Chondrocyte (in vitro differentiated cells): ENCODE measurements at regions not wholly inside any gene's neighbourhood (a gene's known extent, or its start where the extent isn't known, plus 50 kb on each side); places are given as distances from the start of the nearest gene placed in this dataset.

Source experiments
- DNase-seq: peaks from one replicate; pipeline ENCODE4 v3.0.0; 2021; ENCODE audit warnings: mixed read lengths, low spot score
- H3K27ac Mint-ChIP-seq: one replicate; pipeline ENCODE4 v1.8.0; 2021; ENCODE audit warnings: mild to moderate bottlenecking, moderate library complexity, mixed read lengths; ENCODE audit not compliant: unreplicated experiment
- H3K27me3 Mint-ChIP-seq: 2 replicates; pipeline ENCODE4 v1.8.0; 2021; ENCODE audit warnings: low read depth, mixed read lengths
- H3K36me3 Mint-ChIP-seq: 2 replicates; pipeline ENCODE4 v1.8.0; 2021; ENCODE audit warnings: low read depth, mixed read lengths
- H3K4me1 Mint-ChIP-seq: 2 replicates; pipeline ENCODE4 v1.8.0; 2021; ENCODE audit warnings: low read depth, mild to moderate bottlenecking, mixed read lengths
- H3K4me3 Mint-ChIP-seq: one replicate; pipeline ENCODE4 v1.8.0; 2021; ENCODE audit warnings: mild to moderate bottlenecking, moderate library complexity, mixed read lengths; ENCODE audit not compliant: unreplicated experiment
- H3K9me3 Mint-ChIP-seq: 2 replicates; pipeline ENCODE4 v1.8.0; 2021; ENCODE audit warnings: low read depth, mixed read lengths
- TF ChIP-seq, protein P1 (sequence below): fragments of 200-600 bp; sonication (generic); IDR thresholded peaks from 2 replicates; pipeline ENCODE4 v1.5.0; 2021; ENCODE audit warnings: antibody characterized with exemption, mild to moderate bottlenecking, moderate library complexity

- Mint-ChIP-seq H3K27ac (no peak overlapping the region), H3K4me3 (no peak overlapping the region), H3K27me3 (peaks cover 9% of the 10 kb centered on the region), H3K9me3 (peaks cover 4% of the 10 kb centered on the region), H3K4me1 (no peaks in the 10 kb centered on the region), H3K36me3 (no peaks in the 10 kb centered on the region)
- DNase-seq: no peak
- TF ChIP-seq, protein P1, sequence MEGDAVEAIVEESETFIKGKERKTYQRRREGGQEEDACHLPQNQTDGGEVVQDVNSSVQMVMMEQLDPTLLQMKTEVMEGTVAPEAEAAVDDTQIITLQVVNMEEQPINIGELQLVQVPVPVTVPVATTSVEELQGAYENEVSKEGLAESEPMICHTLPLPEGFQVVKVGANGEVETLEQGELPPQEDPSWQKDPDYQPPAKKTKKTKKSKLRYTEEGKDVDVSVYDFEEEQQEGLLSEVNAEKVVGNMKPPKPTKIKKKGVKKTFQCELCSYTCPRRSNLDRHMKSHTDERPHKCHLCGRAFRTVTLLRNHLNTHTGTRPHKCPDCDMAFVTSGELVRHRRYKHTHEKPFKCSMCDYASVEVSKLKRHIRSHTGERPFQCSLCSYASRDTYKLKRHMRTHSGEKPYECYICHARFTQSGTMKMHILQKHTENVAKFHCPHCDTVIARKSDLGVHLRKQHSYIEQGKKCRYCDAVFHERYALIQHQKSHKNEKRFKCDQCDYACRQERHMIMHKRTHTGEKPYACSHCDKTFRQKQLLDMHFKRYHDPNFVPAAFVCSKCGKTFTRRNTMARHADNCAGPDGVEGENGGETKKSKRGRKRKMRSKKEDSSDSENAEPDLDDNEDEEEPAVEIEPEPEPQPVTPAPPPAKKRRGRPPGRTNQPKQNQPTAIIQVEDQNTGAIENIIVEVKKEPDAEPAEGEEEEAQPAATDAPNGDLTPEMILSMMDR: no peak
Measured at GRCh38 chr4:85260064-85260463, 214.9 kb upstream of the ARHGAP24 start.

DNA sequence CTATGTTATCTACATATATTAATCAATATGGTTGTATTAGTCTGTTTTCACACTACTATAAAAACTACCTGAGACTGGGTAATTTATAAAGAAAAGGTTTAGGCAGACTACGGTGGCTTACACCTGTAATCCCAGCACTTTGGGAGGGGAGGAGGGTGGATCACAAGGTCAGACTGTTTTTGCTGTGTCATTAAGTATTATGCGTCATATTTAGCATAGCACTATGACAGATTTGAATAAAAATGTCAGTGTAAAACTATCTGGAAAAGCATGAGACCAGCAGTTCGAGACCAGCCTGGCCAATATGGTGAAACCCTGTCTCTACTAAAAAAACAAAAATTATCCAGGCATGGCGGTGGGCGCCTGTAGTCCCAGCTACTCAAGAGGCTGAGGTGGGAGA lies 209.7 kb upstream of the ARHGAP24 start:
- Mint-ChIP-seq H3K9me3 (no peaks in the 10 kb centered on the region), H3K27ac (no peak overlapping the region), H3K27me3 (peaks cover 9% of the 10 kb centered on the region), H3K4me1 (no peaks in the 10 kb centered on the region), H3K4me3 (no peak overlapping the region), H3K36me3 (no peaks in the 10 kb centered on the region)
- TF ChIP-seq, protein P1: no peak
- DNase-seq: no peak

- H3K4me3 Mint-ChIP-seq: no peak overlapping the region
- H3K9me3 Mint-ChIP-seq: peaks cover 7% of the 10 kb centered on the region
- no peak overlapping the region for H3K27ac Mint-ChIP-seq
- no peaks in the 10 kb centered on the region for H3K4me1 Mint-ChIP-seq
- no peak for DNase-seq
- H3K27me3 Mint-ChIP-seq: peaks cover 13% of the 10 kb centered on the region
- no peaks in the 10 kb centered on the region for H3K36me3 Mint-ChIP-seq
- TF ChIP-seq, protein P1: no peak
Measured at GRCh38 chr4:85268188-85268587, 206.8 kb upstream of the ARHGAP24 start.

- Mint-ChIP-seq H3K27me3 (peaks cover 13% of the 10 kb centered on the region), H3K27ac (no peak overlapping the region), H3K4me1 (no peaks in the 10 kb centered on the region), H3K36me3 (no peaks in the 10 kb centered on the region), H3K4me3 (no peak overlapping the region), H3K9me3 (peaks cover 15% of the 10 kb centered on the region)
- DNase-seq: no peak
- TF ChIP-seq, protein P1: no peak
Measured at GRCh38 chr4:85268961-85269360, 206.0 kb upstream of the ARHGAP24 start.

- H3K9me3 Mint-ChIP-seq: peaks cover 21% of the 10 kb centered on the region
- TF ChIP-seq, protein P1: no peak
- peaks cover 13% of the 10 kb centered on the region for H3K27me3 Mint-ChIP-seq
- H3K36me3 Mint-ChIP-seq: no peaks in the 10 kb centered on the region
- no peak overlapping the region for H3K4me3 Mint-ChIP-seq
- no peak for DNase-seq
- no peak overlapping the region for H3K27ac Mint-ChIP-seq
- H3K4me1 Mint-ChIP-seq: no peaks in the 10 kb centered on the region
Measured at GRCh38 chr4:85274955-85275354, 200.0 kb upstream of the ARHGAP24 start.
